Mesodermal cell (in vitro differentiated cells): ENCODE measurements at regions not wholly inside any gene's neighbourhood (a gene's known extent, or its start where the extent isn't known, plus 50 kb on each side); places are given as distances from the start of the nearest gene placed in this dataset.
"Not testable (repeated sequence)": the region's sequence is repeated elsewhere in the genome, so short reads cannot be mapped to it uniquely, and the experiment has no call there.

Experiments used
- H3K27ac ChIP-seq: 2 replicates; pipeline ENCODE4 v1.7.0; 2013; ENCODE audit warnings: mild to moderate bottlenecking, low read depth, low read length, moderate library complexity; ENCODE audit not compliant: severe bottlenecking
- H3K36me3 ChIP-seq: 2 replicates; pipeline ENCODE4 v1.7.1; 2013; ENCODE audit warnings: mild to moderate bottlenecking, low read length, moderate library complexity; ENCODE audit not compliant: control insufficient read depth, insufficient read depth
- H3K4me1 ChIP-seq: one replicate; pipeline ENCODE4 v1.7.1; 2013; ENCODE audit warnings: mild to moderate bottlenecking, low read length; ENCODE audit not compliant: insufficient read depth, control insufficient read depth, poor library complexity, severe bottlenecking
- H3K4me3 ChIP-seq: 2 replicates; pipeline ENCODE4 v1.7.0; 2013; ENCODE audit warnings: low read length, control low read depth, mild to moderate bottlenecking; ENCODE audit not compliant: insufficient read depth, poor library complexity, severe bottlenecking; ENCODE audit errors: extremely low read depth
- H3K9me3 ChIP-seq: 2 replicates; pipeline ENCODE4 v1.7.1; 2013; ENCODE audit warnings: mild to moderate bottlenecking, low read length, moderate library complexity; ENCODE audit not compliant: control insufficient read depth
- WGBS, 2 experiments: methylation state at CpG; one replicate each; pipeline ENCODE4 v1.1.5; 2013; ENCODE audit warnings: missing lambda C conversion rate in 2 of 2; ENCODE audit not compliant: insufficient coverage in 2 of 2; 5-methylcytosine and 5-hydroxymethylcytosine counted together

DNA sequence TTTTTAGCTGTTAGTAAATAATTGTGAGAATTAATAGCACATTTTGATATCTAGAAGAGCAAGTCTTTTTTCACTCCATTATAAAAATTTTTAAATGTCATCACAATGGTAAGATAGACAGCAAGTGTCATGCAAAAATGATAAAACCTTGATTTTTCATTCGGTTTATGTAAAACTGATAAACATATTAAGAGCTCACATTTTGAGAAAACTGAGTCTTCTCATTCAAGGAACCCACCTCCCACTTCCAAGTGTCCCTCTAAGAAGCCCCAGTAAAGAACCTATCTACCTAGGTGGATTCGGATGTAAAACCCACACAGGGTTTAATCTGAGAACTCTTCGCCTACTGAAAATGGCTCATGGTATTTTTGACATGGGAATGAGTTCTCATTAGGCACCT is 87.1 kb upstream of the CCDC180 start:
- no CpG with 5 or more reads among the region's 3 CpGs for WGBS, 2 experiments
- H3K9me3 ChIP-seq, H3K4me3 ChIP-seq, H3K27ac ChIP-seq, H3K36me3 ChIP-seq, H3K4me1 ChIP-seq: not testable (repeated sequence)

DNA sequence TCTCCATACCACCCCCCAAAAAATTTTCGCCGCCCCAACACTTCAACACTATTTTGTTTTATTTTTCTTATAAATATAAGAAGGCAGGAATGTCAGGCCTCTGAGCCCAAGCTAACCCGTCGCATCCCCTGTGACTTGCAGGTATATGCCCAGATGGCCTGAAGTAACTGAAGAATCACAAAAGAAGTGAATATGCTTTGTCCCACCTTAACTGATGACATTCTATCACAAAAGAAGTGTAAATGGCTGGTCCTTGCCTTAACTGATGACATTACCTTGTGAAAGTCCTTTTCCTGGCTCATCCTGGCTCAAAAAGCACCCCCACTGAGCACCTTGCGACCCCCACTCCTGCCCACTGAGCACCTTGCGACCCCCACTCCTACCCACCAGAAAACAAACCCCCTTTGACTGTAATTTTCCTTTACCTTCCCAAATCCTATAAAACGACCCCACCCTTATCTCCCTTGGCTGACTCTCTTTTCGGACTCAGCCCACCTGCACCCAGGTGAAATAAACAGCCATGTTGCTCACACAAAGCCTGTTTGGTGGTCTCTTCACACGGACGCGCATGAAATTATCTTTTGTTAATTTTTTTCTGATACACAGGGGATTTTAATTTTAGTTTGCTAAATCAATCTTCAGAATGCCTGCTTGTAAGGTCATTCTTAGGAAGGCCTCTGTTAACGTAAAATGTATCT is 87.9 kb upstream of the CCDC180 start:
- not testable (repeated sequence) for H3K4me1 ChIP-seq, H3K4me3 ChIP-seq, H3K36me3 ChIP-seq, H3K9me3 ChIP-seq, H3K27ac ChIP-seq
- WGBS, 2 experiments: no CpG with 5 or more reads among the region's 12 CpGs

DNA sequence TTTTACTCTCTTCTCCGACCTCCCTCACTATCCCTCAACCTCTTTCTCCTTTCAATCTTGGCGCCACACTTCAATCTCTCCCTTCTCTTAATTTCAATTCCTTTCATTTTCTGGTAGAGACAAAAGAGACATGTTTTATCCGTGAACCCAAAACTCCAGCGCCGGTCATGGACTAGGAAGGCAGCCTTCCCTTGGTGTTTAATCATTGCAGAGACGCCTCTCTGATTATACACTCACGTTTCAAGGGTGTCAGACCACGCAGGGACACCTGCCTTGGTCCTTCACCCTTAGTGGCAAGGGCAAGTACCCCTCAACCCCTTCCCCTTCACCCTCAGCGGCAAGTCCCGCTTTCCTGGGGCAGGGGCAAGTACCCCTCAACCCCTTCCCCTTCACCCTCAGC is 92.3 kb upstream of the CCDC180 start:
- not testable (repeated sequence) for H3K4me3 ChIP-seq, H3K27ac ChIP-seq, H3K36me3 ChIP-seq, H3K9me3 ChIP-seq, H3K4me1 ChIP-seq
- WGBS, 2 experiments: 69% methylated on average over 3 of the region's 10 CpGs; no CpG with 5 or more reads in 1 of the 2 experiments

DNA sequence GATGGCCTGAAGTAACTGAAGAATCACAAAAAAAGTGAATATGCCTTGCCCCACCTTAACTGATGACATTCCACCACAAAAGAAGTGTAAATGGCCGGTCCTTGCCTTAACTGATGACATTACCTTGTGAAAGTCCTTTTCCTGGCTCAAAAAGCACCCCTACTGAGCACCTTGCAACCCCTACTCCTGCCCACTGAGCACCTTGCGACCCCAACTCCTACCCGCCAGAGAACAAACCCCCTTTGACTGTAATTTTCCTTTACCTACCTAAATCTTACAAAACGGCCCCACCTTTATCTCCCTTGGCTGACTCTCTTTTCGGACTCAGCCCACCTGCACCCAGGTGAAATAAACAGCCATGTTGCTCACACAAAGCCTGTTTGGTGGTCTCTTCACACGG is 92.9 kb upstream of the CCDC180 start:
- H3K36me3 ChIP-seq, H3K4me1 ChIP-seq, H3K27ac ChIP-seq, H3K4me3 ChIP-seq, H3K9me3 ChIP-seq: not testable (repeated sequence)
- 60 to 64% methylated on average over 2 to 5 of the region's 6 CpGs for WGBS, 2 experiments

DNA sequence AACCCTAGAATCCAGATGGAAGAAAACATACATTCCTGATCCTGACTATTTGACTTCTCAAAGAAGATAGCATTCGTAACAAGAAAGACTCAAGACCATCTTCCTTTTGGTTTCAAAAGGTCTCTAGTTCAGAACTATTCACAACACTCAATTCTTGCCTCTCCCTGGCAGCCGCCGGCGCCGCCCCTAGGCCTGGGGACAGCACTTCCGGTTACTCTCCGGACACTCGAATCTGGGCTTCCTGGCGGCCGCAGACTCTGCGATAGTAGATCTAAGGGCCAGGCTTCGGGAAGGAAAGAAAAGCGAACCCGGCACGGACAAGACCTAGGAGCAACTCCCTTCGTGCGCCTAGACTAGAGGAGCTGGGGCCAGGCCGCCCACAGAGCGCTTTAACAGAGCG is 107.8 kb upstream of the CCDC180 start:
- not testable (repeated sequence) for H3K4me1 ChIP-seq, H3K9me3 ChIP-seq, H3K27ac ChIP-seq, H3K4me3 ChIP-seq, H3K36me3 ChIP-seq
- WGBS, 2 experiments: 100% methylated on average over 1 of the region's 20 CpGs

DNA sequence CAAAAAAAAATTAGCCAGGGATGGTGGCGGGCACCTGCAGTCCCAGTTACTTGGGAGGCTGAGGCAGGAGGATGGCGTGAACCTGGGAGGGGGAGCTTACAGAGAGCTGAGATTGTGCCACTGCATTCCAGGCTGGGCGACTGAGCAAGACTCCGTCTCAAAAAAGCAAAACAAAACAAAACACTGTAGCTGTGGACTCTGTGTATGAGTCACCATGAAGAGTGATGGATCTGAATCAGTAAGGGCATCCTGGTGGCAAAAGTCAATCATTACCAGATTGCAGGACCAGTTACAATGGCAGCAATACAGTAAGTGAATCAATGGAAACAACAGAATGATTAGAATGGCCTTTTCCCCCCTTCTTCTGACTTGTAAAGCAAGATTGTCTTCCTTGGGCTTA is 113.7 kb upstream of the CCDC180 start:
- H3K27ac ChIP-seq, H3K4me1 ChIP-seq, H3K36me3 ChIP-seq, H3K9me3 ChIP-seq, H3K4me3 ChIP-seq: not testable (repeated sequence)
- 88% methylated on average over 4 of the region's 4 CpGs; no CpG with 5 or more reads in 1 of the 2 experiments for WGBS, 2 experiments

DNA sequence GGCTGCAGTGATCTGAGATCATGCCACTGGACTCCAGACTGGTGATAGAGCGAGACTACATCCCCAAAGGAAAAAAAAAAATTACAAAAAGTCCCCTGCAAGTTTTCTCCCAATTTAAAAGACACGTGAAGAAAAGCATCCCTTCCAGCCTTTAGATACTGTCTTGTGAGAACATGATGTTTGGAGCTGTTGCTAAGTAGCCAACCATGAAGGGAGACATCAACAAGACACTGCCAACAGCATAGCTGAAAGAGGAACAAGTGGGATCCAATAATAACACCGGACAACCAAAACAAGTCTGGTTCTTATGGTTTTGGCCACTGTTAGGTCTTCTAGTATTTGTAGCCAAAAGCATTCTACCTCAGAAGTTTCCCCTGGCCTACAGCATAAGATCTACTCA is 118.9 kb upstream of the CCDC180 start:
- WGBS, 2 experiments: 100% methylated on average over 1 of the region's 3 CpGs; no CpG with 5 or more reads in 1 of the 2 experiments
- Histone ChIP-seq H3K27ac (no peak overlapping the region), H3K4me3 (no peak overlapping the region), H3K36me3 (no peaks in the 10 kb centered on the region), H3K9me3 (no peaks in the 10 kb centered on the region), H3K4me1 (no peaks in the 10 kb centered on the region)

DNA sequence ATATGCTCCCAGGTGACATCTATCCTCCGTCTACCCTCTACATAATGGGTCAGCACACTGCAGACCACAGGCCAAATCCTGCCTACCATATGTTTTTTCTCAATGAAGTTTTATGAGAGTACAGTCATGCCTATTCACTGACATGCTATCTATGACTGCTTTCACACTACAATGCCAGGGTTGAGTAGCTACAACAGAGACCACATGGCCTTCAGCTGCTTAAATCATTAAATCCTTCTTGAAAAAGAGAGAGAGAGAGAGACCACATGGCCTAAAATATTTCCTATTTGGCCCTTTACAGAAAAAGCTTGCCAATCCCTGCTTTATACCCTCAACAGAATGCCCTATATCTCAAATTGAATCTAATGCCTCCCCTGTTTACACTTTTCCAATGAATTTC is 119.8 kb upstream of the CCDC180 start:
- not testable (repeated sequence) for H3K27ac ChIP-seq, H3K4me3 ChIP-seq, H3K36me3 ChIP-seq, H3K4me1 ChIP-seq, H3K9me3 ChIP-seq
- WGBS, 2 experiments: 100% methylated on average over 1 of the region's 1 CpG; no CpG with 5 or more reads in 1 of the 2 experiments

DNA sequence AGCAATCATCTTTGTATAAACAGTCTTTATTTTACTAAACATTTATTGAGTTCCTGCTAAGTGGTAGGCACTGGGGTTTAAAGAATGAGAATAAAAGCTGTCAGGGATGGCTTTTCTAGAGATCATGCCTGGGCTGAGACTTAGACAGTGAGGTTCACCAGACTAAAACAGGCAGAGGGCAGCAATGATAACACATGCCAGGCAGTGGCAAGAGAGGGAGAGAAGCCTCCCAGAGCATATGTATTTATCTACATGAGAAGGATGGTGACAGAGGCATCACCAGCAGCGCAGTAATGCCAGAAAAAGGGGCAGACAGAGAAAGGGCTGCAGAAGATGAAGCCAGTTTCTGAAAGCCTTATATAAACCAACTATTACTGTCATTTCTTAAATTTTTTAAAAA is 121.0 kb upstream of the CCDC180 start:
- H3K4me3 ChIP-seq: no peak overlapping the region
- no peaks in the 10 kb centered on the region for H3K4me1 ChIP-seq
- no CpG with 5 or more reads among the region's 1 CpG for WGBS, 2 experiments
- H3K36me3 ChIP-seq: no peaks in the 10 kb centered on the region
- H3K9me3 ChIP-seq: no peaks in the 10 kb centered on the region
- H3K27ac ChIP-seq: no peak overlapping the region

DNA sequence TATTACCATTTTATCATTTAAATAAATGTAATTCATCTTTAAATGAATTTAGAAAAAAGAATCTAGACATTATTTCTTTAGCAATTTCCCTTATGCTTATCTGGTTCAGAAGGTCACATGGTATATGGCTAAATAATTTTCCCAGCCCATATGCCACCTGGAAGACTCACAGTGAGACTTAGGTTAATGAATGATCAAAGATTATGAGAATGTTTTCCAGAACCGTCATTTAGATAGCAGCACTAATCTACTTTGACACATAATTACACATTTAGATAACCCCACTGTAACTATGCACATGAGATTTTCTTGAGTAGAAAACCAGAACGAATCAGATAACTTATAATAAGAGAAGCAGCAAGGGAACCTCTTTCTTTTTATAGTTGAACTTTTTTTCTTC is 124.9 kb upstream of the CCDC180 start:
- H3K27ac ChIP-seq, H3K9me3 ChIP-seq, H3K4me3 ChIP-seq, H3K36me3 ChIP-seq, H3K4me1 ChIP-seq: not testable (repeated sequence)
- no CpG with 5 or more reads among the region's 2 CpGs for WGBS, 2 experiments

DNA sequence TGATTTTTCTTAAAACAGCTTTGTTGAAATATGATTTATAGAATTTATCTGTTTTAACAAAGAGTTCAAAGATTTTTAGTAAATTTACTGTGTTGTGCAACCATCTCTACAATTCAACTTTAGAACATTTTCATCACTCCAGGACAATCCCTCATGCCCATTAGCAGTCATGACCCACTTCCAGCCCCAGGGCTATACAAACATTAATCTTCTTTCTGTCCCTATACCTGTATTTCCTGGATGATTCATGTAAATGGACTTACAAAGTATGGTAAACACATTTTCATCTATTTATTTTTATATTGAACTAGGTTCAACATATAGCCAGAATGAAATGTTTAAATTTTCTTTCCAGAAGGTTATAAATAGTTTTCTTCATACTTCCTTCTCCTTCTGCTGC is 127.8 kb upstream of the CCDC180 start:
- H3K4me1 ChIP-seq: no peaks in the 10 kb centered on the region
- H3K9me3 ChIP-seq: no peaks in the 10 kb centered on the region
- H3K36me3 ChIP-seq: no peaks in the 10 kb centered on the region
- no peak overlapping the region for H3K4me3 ChIP-seq
- H3K27ac ChIP-seq: no peak overlapping the region
